Panc1 (cell line): ENCODE measurements at regions not wholly inside any gene's neighbourhood (a gene's known extent, or its start where the extent isn't known, plus 50 kb on each side); places are given as distances from the start of the nearest gene placed in this dataset.

ENCODE experiments used
- POLR2AphosphoS5 ChIP-seq: IDR thresholded peaks from 2 replicates; pipeline ENCODE4 v1.6.1; 2012; ENCODE audit warnings: mild to moderate bottlenecking, low read depth, low read length, moderate library complexity
- REST ChIP-seq, 2 experiments: IDR thresholded peaks; 2 replicates each; pipeline ENCODE4 v1.6.1; 2011 to 2012; ENCODE audit warnings: low read depth in 2 of 2, control low read depth in 1 of 2, low read length in 1 of 2, mild to moderate bottlenecking in 1 of 2, moderate library complexity in 1 of 2; ENCODE audit not compliant: insufficient read depth in 1 of 2
- TCF7L2 ChIP-seq: IDR thresholded peaks from 2 replicates; pipeline ENCODE4 v1.6.1; 2011; ENCODE audit warnings: mild to moderate bottlenecking, low read depth, low read length, inconsistent platforms
- TF ChIP-seq, protein P1 (sequence below): fragments of 450-650 bp; IDR thresholded peaks from 2 replicates; pipeline ENCODE4 v1.5.1; 2017; ENCODE audit warnings: mild to moderate bottlenecking

- TF ChIP-seq, protein P1, sequence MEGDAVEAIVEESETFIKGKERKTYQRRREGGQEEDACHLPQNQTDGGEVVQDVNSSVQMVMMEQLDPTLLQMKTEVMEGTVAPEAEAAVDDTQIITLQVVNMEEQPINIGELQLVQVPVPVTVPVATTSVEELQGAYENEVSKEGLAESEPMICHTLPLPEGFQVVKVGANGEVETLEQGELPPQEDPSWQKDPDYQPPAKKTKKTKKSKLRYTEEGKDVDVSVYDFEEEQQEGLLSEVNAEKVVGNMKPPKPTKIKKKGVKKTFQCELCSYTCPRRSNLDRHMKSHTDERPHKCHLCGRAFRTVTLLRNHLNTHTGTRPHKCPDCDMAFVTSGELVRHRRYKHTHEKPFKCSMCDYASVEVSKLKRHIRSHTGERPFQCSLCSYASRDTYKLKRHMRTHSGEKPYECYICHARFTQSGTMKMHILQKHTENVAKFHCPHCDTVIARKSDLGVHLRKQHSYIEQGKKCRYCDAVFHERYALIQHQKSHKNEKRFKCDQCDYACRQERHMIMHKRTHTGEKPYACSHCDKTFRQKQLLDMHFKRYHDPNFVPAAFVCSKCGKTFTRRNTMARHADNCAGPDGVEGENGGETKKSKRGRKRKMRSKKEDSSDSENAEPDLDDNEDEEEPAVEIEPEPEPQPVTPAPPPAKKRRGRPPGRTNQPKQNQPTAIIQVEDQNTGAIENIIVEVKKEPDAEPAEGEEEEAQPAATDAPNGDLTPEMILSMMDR, result no peak
- TF ChIP-seq POLR2AphosphoS5 (no peak), REST (IDR thresholded peaks at IDR 0.05; ENCODE audit: insufficient read depth in 1 of 2, low read depth in 2 of 2, low read length in 1 of 2) (no peak), TCF7L2 (no peak)
Measured at GRCh38 chr13:83019986-83020385, 862.3 kb downstream of the SLITRK1 start.
